HCT116 (cell line): ENCODE measurements at regions not wholly inside any gene's neighbourhood (a gene's known extent, or its start where the extent isn't known, plus 50 kb on each side); places are given as distances from the start of the nearest gene placed in this dataset.

ENCODE experiments used
- ATAC-seq: fragments of 200-7000 bp; cut with Tn5 transposase; 2 replicates; pipeline ENCODE4 v1.9.1; 2020; ENCODE audit warnings: mild to moderate bottlenecking, moderate library complexity
- BruUV-seq: library from RNA; stranded (reverse); fragments of 400-500 nt; replicated peaks from 2 replicates; lab custom pipeline; 2021; lab: Mats Ljungman, UMichigan
- CTCF ChIA-PET: fragments of 300-600 bp; sonication (Branson Sonifier 250); formaldehyde crosslinking; loops from one replicate; lab custom pipeline; 2021; ENCODE audit warnings: antibody characterized with exemption; lab: Charles Lee
- POLR2A ChIA-PET: fragments of 300-600, 350-600 bp; sonication (Branson Sonifier 250); formaldehyde crosslinking; loops from one replicate; lab custom pipeline; 2021; ENCODE audit warnings: antibody characterized with exemption; lab: Charles Lee
- RAD21 ChIA-PET, 2 experiments: fragments of 300-600 bp; sonication (Branson Sonifier 250); formaldehyde crosslinking; loops; one replicate each; lab custom pipeline; 2023; ENCODE audit warnings: low total read pairs in 2 of 2; ENCODE audit not compliant: uncharacterized antibody in 2 of 2, unreplicated experiment in 2 of 2, low non-redundant PET in 1 of 2; lab: Charles Lee
- DNase-seq: peaks from one replicate; pipeline ENCODE4 v3.0.0-alpha.2; 2010; ENCODE audit warnings: low read depth, low spot score
- H2AFZ ChIP-seq: fragments of 200-600 bp; shearing (Covaris generic), sonication (generic); 2 replicates; pipeline ENCODE4 v1.6.1; 2017; ENCODE audit warnings: low read depth, mixed run types, mixed read lengths, antibody characterized with exemption, low read length; ENCODE audit not compliant: poor library complexity, severe bottlenecking
- H3K27ac ChIP-seq: 2 replicates; pipeline ENCODE4 v1.5.1; 2012; ENCODE audit warnings: low read depth, low read length
- H3K27me3 ChIP-seq: fragments of 200-600 bp; sonication (generic); 2 replicates; pipeline ENCODE4 v1.6.1; 2016; ENCODE audit warnings: mixed run types, low read length, mixed read lengths; ENCODE audit not compliant: insufficient read depth
- H3K36me3 ChIP-seq, 2 experiments: fragments of 200-500 bp in 1 of 2; fragments of 200-600 bp in 1 of 2; sonication (Bioruptor generic) in 1 of 2; sonication (generic) in 1 of 2; 2 replicates each; pipeline versions ENCODE4 v1.5.1 to v1.6.1; 2014 to 2016; ENCODE audit warnings: low read length in 2 of 2, inconsistent platforms in 1 of 2, mixed read lengths in 1 of 2, mixed run types in 1 of 2; ENCODE audit not compliant: insufficient read depth in 2 of 2, control insufficient read depth in 1 of 2
- H3K4me1 ChIP-seq, 2 experiments: fragments of 200-600 bp in 1 of 2; sonication (generic) in 1 of 2; 2 replicates each; pipeline versions ENCODE4 v1.5.1 to v1.6.1; 2012 to 2017; ENCODE audit warnings: low read length in 2 of 2, inconsistent platforms in 1 of 2, mild to moderate bottlenecking in 1 of 2, mixed read lengths in 1 of 2, mixed run types in 1 of 2, moderate library complexity in 1 of 2; ENCODE audit not compliant: insufficient read depth in 2 of 2, control insufficient read depth in 1 of 2
- H3K4me2 ChIP-seq: fragments of 200-600 bp; sonication (generic); 2 replicates; pipeline ENCODE4 v1.6.1; 2017; ENCODE audit warnings: mixed run types, low read length, mixed read lengths
- H3K4me3 ChIP-seq, 2 experiments: fragments of 200-600 bp in 1 of 2; sonication (generic) in 1 of 2; replicated peaks in 1 of 2; 2 replicates each; pipeline ENCODE4 v1.5.1; 2011 to 2016; ENCODE audit warnings: low read length in 2 of 2, control low read depth in 1 of 2, low read depth in 1 of 2, mild to moderate bottlenecking in 1 of 2, mixed read lengths in 1 of 2, mixed run types in 1 of 2
- H3K79me2 ChIP-seq: fragments of 200-600 bp; sonication (generic); 2 replicates; pipeline ENCODE4 v1.6.1; 2017; ENCODE audit warnings: mild to moderate bottlenecking, mixed run types, low read length, moderate library complexity, mixed read lengths; ENCODE audit not compliant: insufficient read depth
- H3K9ac ChIP-seq: fragments of 200-600 bp; sonication (generic); 2 replicates; pipeline ENCODE4 v1.6.1; 2016; ENCODE audit warnings: low read length, mixed read lengths
- H3K9me2 ChIP-seq: fragments of 200-600 bp; sonication (generic), shearing (Covaris generic); 2 replicates; pipeline ENCODE4 v1.6.1; 2017; ENCODE audit warnings: mixed run types, mild to moderate bottlenecking, moderate library complexity; ENCODE audit not compliant: insufficient read depth
- H3K9me3 ChIP-seq, 2 experiments: fragments of 200-500 bp in 1 of 2; fragments of 200-600 bp in 1 of 2; sonication (Bioruptor generic) in 1 of 2; sonication (generic) in 1 of 2; 2 replicates each; pipeline ENCODE4 v1.6.1; 2014 to 2017; ENCODE audit warnings: low read length in 2 of 2, mixed read lengths in 2 of 2, inconsistent platforms in 1 of 2, low read depth in 1 of 2, mild to moderate bottlenecking in 1 of 2, mixed run types in 1 of 2, moderate library complexity in 1 of 2; ENCODE audit not compliant: control insufficient read depth in 1 of 2, insufficient read depth in 1 of 2
- H4K20me1 ChIP-seq: fragments of 200-600 bp; sonication (generic), shearing (Covaris generic); 2 replicates; pipeline ENCODE4 v1.6.1; 2017; ENCODE audit warnings: mixed run types, mild to moderate bottlenecking, moderate library complexity; ENCODE audit not compliant: insufficient read depth
- CBX3 ChIP-seq: IDR thresholded peaks from 2 replicates; pipeline ENCODE4 v1.6.1; 2012; ENCODE audit warnings: low read depth
- CEBPB ChIP-seq: IDR thresholded peaks from 2 replicates; pipeline ENCODE4 v1.6.1; 2012; ENCODE audit warnings: low read depth
- CTCF ChIP-seq, 3 experiments: fragments of 200-600 bp in 1 of 3; sonication (generic) in 1 of 3; IDR thresholded peaks in 2 of 3; conservative IDR thresholded peaks in 1 of 3; 2 replicates each; pipeline ENCODE4 v1.5.1; 2012 to 2017; ENCODE audit warnings: low read depth in 2 of 3, low read length in 2 of 3, antibody characterized with exemption in 1 of 3, borderline replicate concordance in 1 of 3, control low read depth in 1 of 3, mild to moderate bottlenecking in 1 of 3, mixed read lengths in 1 of 3, mixed run types in 1 of 3, moderate library complexity in 1 of 3; ENCODE audit not compliant: insufficient read depth in 1 of 3
- EGR1 ChIP-seq: IDR thresholded peaks from 2 replicates; pipeline ENCODE4 v1.6.1; 2012; ENCODE audit warnings: low read depth
- ELF1 ChIP-seq: IDR thresholded peaks from 2 replicates; pipeline ENCODE4 v1.6.1; 2012; ENCODE audit warnings: low read depth, borderline replicate concordance
- EZH2 ChIP-seq: fragments of 200-600 bp; sonication (generic); IDR thresholded peaks from 2 replicates; pipeline ENCODE4 v1.6.1; 2017; ENCODE audit warnings: antibody characterized with exemption, mixed run types
- FOSL1 ChIP-seq: IDR thresholded peaks from 2 replicates; pipeline ENCODE4 v1.6.1; 2012; ENCODE audit warnings: low read depth
- MAX ChIP-seq: IDR thresholded peaks from 2 replicates; pipeline ENCODE4 v1.6.1; 2012
- POLR2A ChIP-seq: IDR thresholded peaks from 2 replicates; pipeline ENCODE4 v1.7.0; 2011; ENCODE audit warnings: borderline replicate concordance; ENCODE audit not compliant: insufficient read depth, insufficient read length; ENCODE audit errors: extremely low read depth
- POLR2AphosphoS5 ChIP-seq: IDR thresholded peaks from 2 replicates; pipeline ENCODE4 v1.6.1; 2011; ENCODE audit warnings: mild to moderate bottlenecking, low read depth, low read length, moderate library complexity
- RAD21 ChIP-seq: IDR thresholded peaks from 2 replicates; pipeline ENCODE4 v1.6.1; 2012; ENCODE audit warnings: low read depth, mild to moderate bottlenecking
- REST ChIP-seq: IDR thresholded peaks from 2 replicates; pipeline ENCODE4 v1.6.1; 2012; ENCODE audit warnings: low read depth
- SIN3A ChIP-seq: IDR thresholded peaks from 2 replicates; pipeline ENCODE4 v1.6.1; 2012; ENCODE audit warnings: low read depth
- SP1 ChIP-seq: IDR thresholded peaks from 2 replicates; pipeline ENCODE4 v1.6.1; 2012; ENCODE audit warnings: low read depth
- SRF ChIP-seq: IDR thresholded peaks from 2 replicates; pipeline ENCODE4 v1.6.1; 2012; ENCODE audit warnings: low read depth
- ZBTB33 ChIP-seq: IDR thresholded peaks from 2 replicates; pipeline ENCODE4 v1.6.1; 2011; ENCODE audit warnings: mild to moderate bottlenecking, low read length, moderate library complexity; ENCODE audit not compliant: insufficient replicate concordance; ENCODE audit errors: extremely low read depth
- ZFX ChIP-seq: fragments of 450-650 bp; IDR thresholded peaks from 2 replicates; pipeline ENCODE4 v1.6.1; 2017
- ZNF274 ChIP-seq: fragments of 200-500 bp; sonication (Bioruptor generic); IDR thresholded peaks from 2 replicates; pipeline ENCODE4 v1.6.1; 2014; ENCODE audit warnings: mild to moderate bottlenecking, low read depth, low read length, inconsistent platforms
- intact Hi-C: fragments of 100-400 bp; cut with micrococcal nuclease; formaldehyde crosslinking; loops from 2 replicates; pipeline ENCODE4 v1.10.0; 2022

- ChIA-PET RAD21 (no interaction called here), POLR2A (no interaction called here), CTCF (no interaction called here)
- intact Hi-C loops: no loop called here
- no peaks in the 10 kb centered on the region for H3K9me3 ChIP-seq
- H4K20me1 ChIP-seq: no peaks in the 10 kb centered on the region
- H3K4me3 ChIP-seq: no peak overlapping the region
- peaks cover 4% of the 10 kb centered on the region; the same call in 1 of the 2 replicates for H3K27me3 ChIP-seq
- DNase-seq (no peak), ATAC-seq (no peak)
- BruUV-seq: no TSS peak
- H3K36me3 ChIP-seq: no peaks in the 10 kb centered on the region
- H2AFZ ChIP-seq: no peak overlapping the region
- no peak for TF ChIP-seq EGR1
- TF ChIP-seq SRF: no peak
- no peak for TF ChIP-seq MAX
- TF ChIP-seq CTCF (IDR thresholded peaks at IDR 0.05 in 2 of 3, conservative IDR thresholded peaks at IDR 0.05 in 1 of 3; ENCODE audit: borderline replicate concordance in 1 of 3, insufficient read depth in 1 of 3, low read depth in 2 of 3, low read length in 2 of 3): no peak
- no peak for TF ChIP-seq POLR2A
- no peak for TF ChIP-seq ZNF274
- no peak for TF ChIP-seq RAD21
- TF ChIP-seq REST: no peak
- TF ChIP-seq FOSL1: no peak
- TF ChIP-seq EZH2: no peak
- no peak for TF ChIP-seq ZFX
- TF ChIP-seq CEBPB: no peak
- TF ChIP-seq POLR2AphosphoS5: no peak
- no peak for TF ChIP-seq SIN3A
- TF ChIP-seq ZBTB33: no peak
- no peak for TF ChIP-seq ELF1
- TF ChIP-seq CBX3: no peak
- no peak for TF ChIP-seq SP1
- no peaks in the 10 kb centered on the region for H3K4me1 ChIP-seq
- H3K9ac ChIP-seq: no peak overlapping the region
- no peaks in the 10 kb centered on the region for H3K9me2 ChIP-seq
- H3K79me2 ChIP-seq: no peaks in the 10 kb centered on the region
- H3K4me2 ChIP-seq: no peak overlapping the region
- H3K27ac ChIP-seq: no peak overlapping the region
Observed at GRCh38 chr14:62093736-62094135, 331.5 kb downstream of the SNAPC1 start.
